ENCODE measurements at regions not wholly inside any gene's neighbourhood (a gene's known extent, or its start where the extent isn't known, plus 50 kb on each side); places are given as distances from the start of the nearest gene placed in this dataset.

- no peak for DNase-seq
- no peaks in the 10 kb centered on the region for H3K36me3 ChIP-seq (replicated peaks)
- no peak overlapping the region for H3K4me3 ChIP-seq (ENCODE audit: low read depth, low read length)
- no peak overlapping the region for H3K27ac ChIP-seq
- no peaks in the 10 kb centered on the region for H3K27me3 ChIP-seq (replicated peaks)
- in situ Hi-C loops (cut with HindIII; ENCODE audit: low pct_ligation_motif_present, low sequenced_read_pairs): no loop called here
- no peak for TF ChIP-seq CTCF (IDR thresholded peaks at IDR 0.05; ENCODE audit: low read depth, low read length, missing control alignments)
Measured at GRCh38 chr6:88238901-88239300, 72.8 kb upstream of the CNR1 start.

- peak; percentile 12 for DNase-seq
- Histone ChIP-seq H3K27ac (no peak overlapping the region), H3K27me3 (replicated peaks) (no peaks in the 10 kb centered on the region), H3K36me3 (replicated peaks) (no peaks in the 10 kb centered on the region), H3K4me3 (ENCODE audit: low read depth, low read length) (no peak overlapping the region)
- TF ChIP-seq CTCF (IDR thresholded peaks at IDR 0.05; ENCODE audit: low read depth, low read length, missing control alignments): peak; percentile 51
- in situ Hi-C loops (cut with HindIII; ENCODE audit: low pct_ligation_motif_present, low sequenced_read_pairs): no loop called here
Measured at GRCh38 chr6:88238065-88238464, 71.9 kb upstream of the CNR1 start.

GRCh38 chr6:88236612-88237360, 70.6 kb upstream of the CNR1 start:
- TF ChIP-seq CTCF (IDR thresholded peaks at IDR 0.05; ENCODE audit: low read depth, low read length, missing control alignments): no peak
- no peak overlapping the region for H3K4me3 ChIP-seq (ENCODE audit: low read depth, low read length)
- no peak for DNase-seq
- no peaks in the 10 kb centered on the region for H3K27me3 ChIP-seq (replicated peaks)
- no peaks in the 10 kb centered on the region for H3K36me3 ChIP-seq (replicated peaks)
- no peak overlapping the region for H3K27ac ChIP-seq
- in situ Hi-C loops (cut with HindIII; ENCODE audit: low pct_ligation_motif_present, low sequenced_read_pairs): no loop called here

GRCh38 chr6:88232753-88233152, 66.6 kb upstream of the CNR1 start:
- Histone ChIP-seq H3K4me3 (ENCODE audit: low read depth, low read length) (no peak overlapping the region), H3K27ac (no peak overlapping the region), H3K36me3 (replicated peaks) (no peaks in the 10 kb centered on the region), H3K27me3 (replicated peaks) (no peaks in the 10 kb centered on the region)
- no peak for DNase-seq
- in situ Hi-C loops (cut with HindIII; ENCODE audit: low pct_ligation_motif_present, low sequenced_read_pairs): no loop called here
- no peak for TF ChIP-seq CTCF (IDR thresholded peaks at IDR 0.05; ENCODE audit: low read depth, low read length, missing control alignments)

GRCh38 chr6:88223298-88223697, 57.2 kb upstream of the CNR1 start:
- no peak for TF ChIP-seq CTCF (IDR thresholded peaks at IDR 0.05; ENCODE audit: low read depth, low read length, missing control alignments)
- Histone ChIP-seq H3K36me3 (replicated peaks) (no peaks in the 10 kb centered on the region), H3K27me3 (replicated peaks) (no peaks in the 10 kb centered on the region), H3K27ac (no peak overlapping the region), H3K4me3 (ENCODE audit: low read depth, low read length) (no peak overlapping the region)
- DNase-seq: no peak
- in situ Hi-C loops (cut with HindIII; ENCODE audit: low pct_ligation_motif_present, low sequenced_read_pairs): no loop called here

GRCh38 chr6:88220493-88220892, 54.3 kb upstream of the CNR1 start:
- Histone ChIP-seq H3K27me3 (replicated peaks) (no peaks in the 10 kb centered on the region), H3K4me3 (ENCODE audit: low read depth, low read length) (no peak overlapping the region), H3K36me3 (replicated peaks) (no peaks in the 10 kb centered on the region), H3K27ac (no peak overlapping the region)
- in situ Hi-C loops (cut with HindIII; ENCODE audit: low pct_ligation_motif_present, low sequenced_read_pairs): no loop called here
- DNase-seq: peak; percentile 20
- TF ChIP-seq CTCF (IDR thresholded peaks at IDR 0.05; ENCODE audit: low read depth, low read length, missing control alignments): no peak

All from brain microvascular endothelial cell (primary cell).